Adrenal gland (tissue), 9 donors: ENCODE measurements at regions not wholly inside any gene's neighbourhood (a gene's known extent, or its start where the extent isn't known, plus 50 kb on each side); places are given as distances from the start of the nearest gene placed in this dataset.

Experiments
- DNase-seq, 7 donors: peaks; one replicate each; pipeline ENCODE4 v3.0.0-alpha.2; 2019 to 2020
- H3K27ac ChIP-seq, 5 donors: fragments of 200-600 bp; sonication (generic) in 4 of 5; 1 replicate in 3 of 5; 2 replicates in 2 of 5; pipeline versions ENCODE4 v1.5.1 to v1.8.0; 2016 to 2020; ENCODE audit warnings: mild to moderate bottlenecking in 1 of 5
- H3K27me3 ChIP-seq: fragments of 200-600 bp; 2 replicates; pipeline ENCODE4 v1.8.0; 2021
- H3K36me3 ChIP-seq, 2 donors: fragments of 200-600 bp; replicated peaks in 1 of 2; 1 replicate in 1 of 2; 2 replicates in 1 of 2; pipeline versions ENCODE4 v1.5.1 to v1.8.0; 2018 to 2022
- H3K4me1 ChIP-seq, 2 donors: fragments of 200-600 bp; replicated peaks in 1 of 2; 1 replicate in 1 of 2; 2 replicates in 1 of 2; pipeline versions ENCODE4 v1.5.1 to v1.8.0; 2018 to 2021
- H3K4me3 ChIP-seq, 4 donors: fragments of 200-600 bp; sonication (generic) in 3 of 4; one replicate each; pipeline ENCODE4 v1.5.1; 2016 to 2018
- H3K9me3 ChIP-seq, 3 donors: fragments of 200-600 bp; sonication (generic) in 1 of 3; replicated peaks in 1 of 3; 1 replicate in 2 of 3; 2 replicates in 1 of 3; pipeline versions ENCODE4 v1.5.1 to v1.8.0; 2016 to 2021
- CTCF ChIP-seq, 6 experiments: fragments of 450-650 bp in 4 of 6; fragments of 200-600 bp in 2 of 6; sonication (generic) in 1 of 6; IDR thresholded peaks; 1 replicate in 5 of 6; 2 replicates in 1 of 6; pipeline versions ENCODE4 v1.5.1 to v1.8.0; 2016 to 2021; ENCODE audit warnings: antibody characterized with exemption in 6 of 6, mild to moderate bottlenecking in 2 of 6, moderate library complexity in 1 of 6
- POLR2A ChIP-seq, 2 donors: fragments of 450-650 bp; IDR thresholded peaks; one replicate each; pipeline ENCODE4 v1.6.1; 2017; ENCODE audit warnings: antibody characterized with exemption in 2 of 2, mild to moderate bottlenecking in 2 of 2, moderate library complexity in 1 of 2
- WGBS, 4 donors: extraction: QIAGEN DNeasy Blood & Tissue Kit in 2 of 4; methylation state at CpG; one replicate each; pipeline versions ENCODE4 v1.1.5 to v1.1.7; 2013 to 2017; 5-methylcytosine and 5-hydroxymethylcytosine counted together
- intact Hi-C, 2 donors: fragments of 100-400 bp; cut with DNase I; formaldehyde crosslinking; loops; one replicate each; pipeline versions ENCODE4 v1.14.1 to v1.15.0; 2022 to 2023
- donor health status: healthy with polysubstance abuse.
- donor health status: Bipolar disorder and iron deficiency.
- donor health status: DM: yes; HTN: yes; CAD: no.
- donor health status: DM: no; HTN: no; CAD: no.
- donor health status: DM: no; HTN: no; CAD: no.

GRCh38 chr14:31990926-31991572 lies 86.1 kb upstream of the ARHGAP5 start:
- Histone ChIP-seq H3K4me1 (peaks cover 0 to 24% of the 10 kb centered on the region in 2 donors), H3K4me3 (no peak overlapping the region), H3K36me3 (no peaks in the 10 kb centered on the region), H3K27me3 (no peaks in the 10 kb centered on the region), H3K27ac (peak overlapping the region in 3 of 5 donors; percentile 36 to 77 (median 58)), H3K9me3 (no peaks in the 10 kb centered on the region)
- DNase-seq, result no peak
- intact Hi-C loops, result no loop called here
- WGBS, 4 donors, result 39 to 54% (median 45%) methylated on average over 6 of the region's 6 CpGs
- no peak for TF ChIP-seq POLR2A (IDR thresholded peaks at IDR 0.05)
- no peak for TF ChIP-seq CTCF (IDR thresholded peaks at IDR 0.05)

- TF ChIP-seq POLR2A (IDR thresholded peaks at IDR 0.05) (no peak), CTCF (IDR thresholded peaks at IDR 0.05) (no peak)
- WGBS, 4 donors, result 46 to 64% (median 48%) methylated on average over 1 of the region's 1 CpG
- no peaks in the 10 kb centered on the region for H3K36me3 ChIP-seq
- H3K4me1 ChIP-seq, result peaks cover 0 to 24% of the 10 kb centered on the region in 2 donors
- DNase-seq, result no peak
- H3K9me3 ChIP-seq, result no peaks in the 10 kb centered on the region
- H3K4me3 ChIP-seq, result no peak overlapping the region
- intact Hi-C loops, result no loop called here
- peak overlapping the region in 2 of 5 donors; percentile 58 to 77 for H3K27ac ChIP-seq
- H3K27me3 ChIP-seq, result no peaks in the 10 kb centered on the region
Measured at GRCh38 chr14:31992011-31992447, 85.1 kb upstream of the ARHGAP5 start.

- no peak for DNase-seq
- WGBS, 4 donors, result 69 to 76% (median 75%) methylated on average over 3 of the region's 3 CpGs
- Histone ChIP-seq H3K27me3 (no peaks in the 10 kb centered on the region), H3K4me1 (peaks cover 0 to 24% of the 10 kb centered on the region in 2 donors), H3K27ac (peak overlapping the region in 1 of 5 donors; percentile 62), H3K4me3 (no peak overlapping the region), H3K36me3 (no peaks in the 10 kb centered on the region), H3K9me3 (no peaks in the 10 kb centered on the region)
- no peak for TF ChIP-seq CTCF (IDR thresholded peaks at IDR 0.05)
- TF ChIP-seq POLR2A (IDR thresholded peaks at IDR 0.05), result no peak
- intact Hi-C loops, result no loop called here
Measured at GRCh38 chr14:31993521-31993951, 83.6 kb upstream of the ARHGAP5 start.

DNA sequence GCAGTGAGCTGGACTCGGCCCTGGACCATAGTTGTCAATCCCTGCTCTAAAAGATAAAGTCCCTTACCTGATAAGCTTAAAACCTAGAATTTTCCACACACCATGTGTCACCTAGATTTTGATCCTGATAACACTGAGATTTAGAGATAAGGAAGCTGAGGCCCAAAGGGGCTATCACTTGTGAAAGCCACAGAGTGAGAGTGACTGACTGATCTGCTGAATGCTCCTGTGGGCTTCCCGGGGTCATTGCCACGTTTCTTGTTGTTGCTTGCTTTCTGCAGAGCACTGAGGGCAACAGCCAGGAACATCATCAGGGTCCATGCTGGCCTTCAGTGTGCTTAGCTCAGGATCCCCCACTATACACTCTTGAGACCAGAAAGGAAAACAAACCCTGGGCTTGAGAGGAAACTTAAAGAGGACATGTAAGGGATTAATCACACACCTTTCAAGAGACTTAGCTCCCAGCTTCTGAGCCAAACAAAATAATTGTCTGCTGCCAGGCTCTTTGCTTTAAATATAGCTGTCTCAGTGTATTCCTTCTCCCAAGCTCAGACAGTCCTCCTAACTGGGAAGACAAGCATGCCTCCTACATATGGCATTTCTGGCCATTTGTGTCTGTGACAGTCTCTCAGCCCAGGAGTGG lies 82.6 kb upstream of the ARHGAP5 start:
- H3K9me3 ChIP-seq, result no peaks in the 10 kb centered on the region
- no peak overlapping the region for H3K27ac ChIP-seq
- WGBS, 4 donors, result 49 to 73% (median 51%) methylated on average over 3 of the region's 3 CpGs
- peaks cover 0 to 24% of the 10 kb centered on the region in 2 donors for H3K4me1 ChIP-seq
- DNase-seq, result no peak
- H3K4me3 ChIP-seq, result no peak overlapping the region
- no peak for TF ChIP-seq CTCF (IDR thresholded peaks at IDR 0.05)
- no peak for TF ChIP-seq POLR2A (IDR thresholded peaks at IDR 0.05)
- no peaks in the 10 kb centered on the region for H3K27me3 ChIP-seq
- intact Hi-C loops, result no loop called here
- H3K36me3 ChIP-seq, result no peaks in the 10 kb centered on the region
